ENCODE measurements at regions not wholly inside any gene's neighbourhood (a gene's known extent, or its start where the extent isn't known, plus 50 kb on each side); places are given as distances from the start of the nearest gene placed in this dataset.
A peak's percentile ranks its signal among the peaks of the same experiment; 100 is the strongest.

DNA sequence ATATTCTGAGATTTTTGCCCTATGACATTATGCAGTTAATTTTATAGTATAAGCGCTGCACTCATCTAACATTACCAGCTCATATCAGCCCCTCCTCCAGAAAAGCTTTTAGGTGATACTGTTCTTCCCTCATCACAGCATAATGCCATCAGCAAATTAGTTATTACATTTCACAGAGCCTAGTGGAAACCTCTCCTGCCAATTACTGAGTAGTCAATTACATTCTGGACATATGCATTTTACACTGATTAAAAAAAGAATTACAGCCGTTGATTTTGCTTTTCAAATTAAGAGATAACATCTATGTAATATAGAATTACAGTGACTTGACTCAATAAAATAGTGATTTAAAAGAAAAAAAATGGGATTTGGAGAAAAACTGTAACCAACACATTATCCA, 542.1 kb downstream of the UQCRFS1 start:
- DNase-seq (ENCODE audit: low read depth), result no peak
- no peak overlapping the region for H3K4me3 ChIP-seq (ENCODE audit: low read depth, low read length)
- TF ChIP-seq, protein P1, sequence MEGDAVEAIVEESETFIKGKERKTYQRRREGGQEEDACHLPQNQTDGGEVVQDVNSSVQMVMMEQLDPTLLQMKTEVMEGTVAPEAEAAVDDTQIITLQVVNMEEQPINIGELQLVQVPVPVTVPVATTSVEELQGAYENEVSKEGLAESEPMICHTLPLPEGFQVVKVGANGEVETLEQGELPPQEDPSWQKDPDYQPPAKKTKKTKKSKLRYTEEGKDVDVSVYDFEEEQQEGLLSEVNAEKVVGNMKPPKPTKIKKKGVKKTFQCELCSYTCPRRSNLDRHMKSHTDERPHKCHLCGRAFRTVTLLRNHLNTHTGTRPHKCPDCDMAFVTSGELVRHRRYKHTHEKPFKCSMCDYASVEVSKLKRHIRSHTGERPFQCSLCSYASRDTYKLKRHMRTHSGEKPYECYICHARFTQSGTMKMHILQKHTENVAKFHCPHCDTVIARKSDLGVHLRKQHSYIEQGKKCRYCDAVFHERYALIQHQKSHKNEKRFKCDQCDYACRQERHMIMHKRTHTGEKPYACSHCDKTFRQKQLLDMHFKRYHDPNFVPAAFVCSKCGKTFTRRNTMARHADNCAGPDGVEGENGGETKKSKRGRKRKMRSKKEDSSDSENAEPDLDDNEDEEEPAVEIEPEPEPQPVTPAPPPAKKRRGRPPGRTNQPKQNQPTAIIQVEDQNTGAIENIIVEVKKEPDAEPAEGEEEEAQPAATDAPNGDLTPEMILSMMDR (IDR thresholded peaks at IDR 0.05; ENCODE audit: low read depth, low read length), result no peak
- no peak for TF ChIP-seq MYC (IDR thresholded peaks at IDR 0.05; ENCODE audit: low read depth, low read length)
- TF ChIP-seq POLR2A (IDR thresholded peaks at IDR 0.05; ENCODE audit: extremely low read depth, insufficient read length), result no peak
- TF ChIP-seq, protein P2, sequence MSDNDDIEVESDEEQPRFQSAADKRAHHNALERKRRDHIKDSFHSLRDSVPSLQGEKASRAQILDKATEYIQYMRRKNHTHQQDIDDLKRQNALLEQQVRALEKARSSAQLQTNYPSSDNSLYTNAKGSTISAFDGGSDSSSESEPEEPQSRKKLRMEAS (IDR thresholded peaks at IDR 0.05; ENCODE audit: low read depth, low read length), result no peak

DNA sequence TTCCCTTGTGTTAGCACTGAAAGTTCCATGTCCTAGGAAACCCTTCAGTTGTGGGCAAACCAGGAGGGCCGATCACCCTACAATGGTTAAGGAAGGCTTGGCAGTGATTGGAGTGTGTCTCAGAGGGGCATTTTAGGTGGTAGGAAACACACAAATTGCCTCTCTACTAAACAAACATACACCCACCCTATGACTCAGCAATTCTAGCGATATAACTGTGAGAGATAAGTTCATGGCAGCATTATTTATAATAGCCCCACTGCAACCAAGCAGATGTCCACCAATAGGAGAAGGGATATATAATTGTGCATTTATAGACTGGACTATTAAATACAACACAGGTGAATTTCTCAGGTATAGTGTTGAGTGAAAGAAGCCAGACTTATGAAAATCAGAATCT, 543.1 kb downstream of the UQCRFS1 start:
- TF ChIP-seq MYC (IDR thresholded peaks at IDR 0.05; ENCODE audit: low read depth, low read length) (no peak), POLR2A (IDR thresholded peaks at IDR 0.05; ENCODE audit: extremely low read depth, insufficient read length) (no peak)
- TF ChIP-seq, protein P1 (IDR thresholded peaks at IDR 0.05; ENCODE audit: low read depth, low read length), result no peak
- TF ChIP-seq, protein P2 (IDR thresholded peaks at IDR 0.05; ENCODE audit: low read depth, low read length), result no peak
- DNase-seq (ENCODE audit: low read depth), result no peak
- no peak overlapping the region for H3K4me3 ChIP-seq (ENCODE audit: low read depth, low read length)

DNA sequence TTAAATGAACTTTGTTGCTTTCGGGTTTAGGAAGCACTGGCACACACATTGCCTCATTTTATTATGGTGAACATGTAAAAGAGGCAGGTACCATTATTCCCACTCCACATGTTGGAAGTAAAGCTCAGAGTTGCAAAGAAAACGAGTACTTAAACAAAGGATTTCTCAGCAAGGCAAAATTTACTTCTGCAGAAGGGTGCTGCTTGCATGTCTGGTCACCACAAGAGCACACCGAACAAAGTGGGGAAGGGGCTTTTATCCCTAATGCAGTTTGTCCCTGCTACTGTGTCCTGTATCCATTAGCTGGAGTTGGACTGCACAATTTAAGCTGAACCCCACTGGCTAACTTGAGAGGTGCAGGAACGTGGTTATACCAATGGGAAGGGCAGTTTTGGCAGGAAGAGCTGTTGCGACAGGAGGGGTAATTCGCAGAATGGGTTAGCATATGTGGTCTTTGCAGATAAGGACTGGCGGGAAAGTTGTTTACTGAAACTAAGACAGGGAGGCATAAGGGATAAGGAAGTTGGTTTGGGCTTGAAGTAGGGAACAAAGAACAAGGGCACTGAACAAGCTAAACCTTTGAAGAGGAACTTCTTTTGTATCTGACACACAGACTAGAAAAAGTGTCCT, 545.5 kb downstream of the UQCRFS1 start:
- TF ChIP-seq, protein P1 (IDR thresholded peaks at IDR 0.05; ENCODE audit: low read depth, low read length), result no peak
- no peak for TF ChIP-seq POLR2A (IDR thresholded peaks at IDR 0.05; ENCODE audit: extremely low read depth, insufficient read length)
- TF ChIP-seq, protein P2 (IDR thresholded peaks at IDR 0.05; ENCODE audit: low read depth, low read length), result no peak
- TF ChIP-seq MYC (IDR thresholded peaks at IDR 0.05; ENCODE audit: low read depth, low read length), result no peak
- H3K4me3 ChIP-seq (ENCODE audit: low read depth, low read length), result no peak overlapping the region
- no peak for DNase-seq (ENCODE audit: low read depth)

DNA sequence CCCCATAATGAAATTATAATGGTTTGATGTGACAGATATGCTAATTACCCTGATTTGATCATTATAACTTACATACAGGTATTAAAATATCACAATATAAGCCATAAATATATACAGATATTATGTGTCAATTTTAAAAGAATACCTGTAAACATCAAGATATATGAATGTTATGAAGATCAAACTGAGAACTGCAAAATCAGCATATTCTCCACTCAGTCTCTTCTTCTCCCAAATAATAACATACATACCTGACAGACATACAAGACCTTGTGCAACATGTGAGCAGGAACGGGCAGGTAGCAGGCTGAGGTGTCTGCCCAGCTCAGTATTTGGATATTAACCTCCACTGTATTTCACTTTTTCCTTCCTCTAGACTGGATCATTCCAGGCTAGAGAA, 547.2 kb downstream of the UQCRFS1 start:
- DNase-seq (ENCODE audit: low read depth), result no peak
- no peak overlapping the region for H3K4me3 ChIP-seq (ENCODE audit: low read depth, low read length)
- TF ChIP-seq, protein P1 (IDR thresholded peaks at IDR 0.05; ENCODE audit: low read depth, low read length), result no peak
- TF ChIP-seq, protein P2 (IDR thresholded peaks at IDR 0.05; ENCODE audit: low read depth, low read length), result no peak
- TF ChIP-seq MYC (IDR thresholded peaks at IDR 0.05; ENCODE audit: low read depth, low read length), result no peak
- TF ChIP-seq POLR2A (IDR thresholded peaks at IDR 0.05; ENCODE audit: extremely low read depth, insufficient read length), result no peak

- H3K4me3 ChIP-seq (ENCODE audit: low read depth, low read length), result no peak overlapping the region
- peak; percentile 79 for DNase-seq (ENCODE audit: low read depth)
- TF ChIP-seq POLR2A (IDR thresholded peaks at IDR 0.05; ENCODE audit: extremely low read depth, insufficient read length), result no peak
- TF ChIP-seq, protein P2 (IDR thresholded peaks at IDR 0.05; ENCODE audit: low read depth, low read length), result no peak
- TF ChIP-seq, protein P1 (IDR thresholded peaks at IDR 0.05; ENCODE audit: low read depth, low read length), result no peak
- no peak for TF ChIP-seq MYC (IDR thresholded peaks at IDR 0.05; ENCODE audit: low read depth, low read length)
These were observed 556.3 kb downstream of the UQCRFS1 start for GRCh38 chr19:28656644-28657043.
